GM12878 (cell line): ENCODE measurements at regions not wholly inside any gene's neighbourhood (a gene's known extent, or its start where the extent isn't known, plus 50 kb on each side); places are given as distances from the start of the nearest gene placed in this dataset.

Experiments used
- ATAC-seq: fragments of 200-7000 bp; cut with Tn5 transposase; 3 replicates; pipeline ENCODE4 v1.9.1; 2020; ENCODE audit warnings: mild to moderate bottlenecking, moderate library complexity
- BruUV-seq: library from RNA; stranded (reverse); fragments of 400-500 nt; replicated peaks from 2 replicates; lab custom pipeline; 2021; lab: Mats Ljungman, UMichigan
- CTCF ChIA-PET: fragments of 300-600 bp; sonication (Branson Sonifier 250); formaldehyde crosslinking; extraction: SDS; loops from one replicate; lab custom pipeline; 2021; ENCODE audit warnings: inconsistent platforms; lab: Yijun Ruan, JAX
- POLR2A ChIA-PET: fragments of 350-600 bp; formaldehyde crosslinking; extraction: SDS; loops from one replicate; lab custom pipeline; 2021; ENCODE audit warnings: inconsistent platforms; lab: Charles Lee
- RAD21 ChIA-PET: fragments of 300-600 bp; sonication (Branson Sonifier 250); formaldehyde crosslinking; loops from one replicate; lab custom pipeline; 2023; ENCODE audit warnings: antibody characterized with exemption; ENCODE audit not compliant: unreplicated experiment; lab: Charles Lee
- SMC1A ChIA-PET: fragments of 300-600 bp; sonication (Branson Sonifier 250); formaldehyde crosslinking; loops from one replicate; lab custom pipeline; 2023; ENCODE audit not compliant: unreplicated experiment, uncharacterized antibody; lab: Charles Lee
- DNase-seq: peaks from one replicate; pipeline ENCODE4 v3.0.0-alpha.2; 2011; ENCODE audit warnings: low read depth, low spot score
- FAIRE-seq: peaks from 3 replicates; lab custom pipeline; 2011; peaks lifted over from hg19 to GRCh38; lab: Jason Lieb, UNC
- H2AFZ ChIP-seq: 2 replicates; pipeline ENCODE4 v1.6.0; 2011; ENCODE audit warnings: low read depth, low read length, control low read depth; ENCODE audit not compliant: control insufficient read depth
- H3K27ac ChIP-seq: 2 replicates; pipeline ENCODE4 v1.5.1; 2011; ENCODE audit warnings: control low read depth; ENCODE audit not compliant: control insufficient read depth, insufficient read depth
- H3K27me3 ChIP-seq, 2 experiments: replicated peaks in 1 of 2; 2 replicates each; pipeline versions ENCODE4 v1.6.0 to v1.6.1; 2011; ENCODE audit warnings: low read length in 1 of 2; ENCODE audit not compliant: control insufficient read depth in 2 of 2, insufficient read depth in 2 of 2
- H3K36me3 ChIP-seq, 2 experiments: 2 replicates each; pipeline ENCODE4 v1.5.1; 2011; ENCODE audit warnings: low read length in 1 of 2; ENCODE audit not compliant: control insufficient read depth in 2 of 2, insufficient read depth in 2 of 2
- H3K4me1 ChIP-seq: 2 replicates; pipeline ENCODE4 v1.6.1; 2011; ENCODE audit warnings: mild to moderate bottlenecking, low read length, moderate library complexity, mixed read lengths; ENCODE audit not compliant: control insufficient read depth, insufficient read depth
- H3K4me2 ChIP-seq: 2 replicates; pipeline ENCODE4 v1.6.0; 2011; ENCODE audit warnings: control low read depth; ENCODE audit not compliant: control insufficient read depth, insufficient read depth
- H3K4me3 ChIP-seq: fragments of 200-600 bp; sonication (generic); 2 replicates; pipeline ENCODE4 v1.5.1; 2016
- H3K79me2 ChIP-seq: 2 replicates; pipeline ENCODE4 v1.6.0; 2011; ENCODE audit warnings: low read length; ENCODE audit not compliant: control insufficient read depth, insufficient read depth
- H3K9ac ChIP-seq: 2 replicates; pipeline ENCODE4 v1.8.0; 2011; ENCODE audit warnings: low read length, control low read depth, mixed read lengths; ENCODE audit not compliant: control insufficient read depth, insufficient read depth
- H3K9me3 ChIP-seq: replicated peaks from 3 replicates; pipeline ENCODE4 v1.5.1; 2011; ENCODE audit warnings: mild to moderate bottlenecking, low read length; ENCODE audit not compliant: control insufficient read depth, insufficient read depth
- H4K20me1 ChIP-seq: 2 replicates; pipeline ENCODE4 v1.6.0; 2011; ENCODE audit not compliant: control insufficient read depth, insufficient read depth
- CREM ChIP-seq: IDR thresholded peaks from 2 replicates; pipeline ENCODE4 v1.6.1; 2014; ENCODE audit warnings: antibody characterized with exemption, low read depth
- E4F1 ChIP-seq: fragments of 450-650 bp; IDR thresholded peaks from 2 replicates; pipeline ENCODE4 v1.6.1; 2018; ENCODE audit warnings: borderline replicate concordance, mild to moderate bottlenecking; ENCODE audit not compliant: partially characterized antibody
- EP300 ChIP-seq, 2 experiments: fragments of 150-350 bp in 1 of 2; IDR thresholded peaks; 2 replicates each; pipeline ENCODE4 v1.6.1; 2011 to 2012; ENCODE audit warnings: low read depth in 2 of 2, low read length in 2 of 2, borderline replicate concordance in 1 of 2, improper control_type of control experiment in 1 of 2, inconsistent platforms in 1 of 2; ENCODE audit not compliant: control insufficient read depth in 1 of 2
- MYB ChIP-seq: fragments of 150-350 bp; IDR thresholded peaks from 2 replicates; pipeline ENCODE4 v1.6.1; 2014; ENCODE audit warnings: mild to moderate bottlenecking, low read depth, low read length, borderline replicate concordance
- NFIC ChIP-seq: IDR thresholded peaks from 2 replicates; pipeline ENCODE4 v1.6.1; 2012; ENCODE audit warnings: low read depth, mild to moderate bottlenecking, inconsistent platforms, low read length, moderate library complexity
- PAX5 ChIP-seq: IDR thresholded peaks from 2 replicates; pipeline ENCODE4 v1.6.1; 2011; ENCODE audit warnings: low read depth, low read length, borderline replicate concordance
- PML ChIP-seq: IDR thresholded peaks from 2 replicates; pipeline ENCODE4 v1.6.1; 2012; ENCODE audit warnings: low read length, inconsistent platforms
- TBL1XR1 ChIP-seq: IDR thresholded peaks from 2 replicates; pipeline ENCODE4 v1.6.1; 2012; ENCODE audit warnings: low read depth, low read length, improper control_type of control experiment
- WGBS: methylation state at CpG from one replicate; pipeline ENCODE4 v1.1.6; 2016; ENCODE audit warnings: low lambda C conversion rate; ENCODE audit not compliant: insufficient replicate concordance, insufficient coverage; ENCODE audit errors: missing lambda C conversion rate; 5-methylcytosine and 5-hydroxymethylcytosine counted together
- in situ Hi-C: fragments of 300-500 bp; cut with MboI; formaldehyde crosslinking; loops from 9 replicates; pipeline ENCODE4 v1.14.3; 2018; ENCODE audit warnings: mixed read lengths
- intact Hi-C: fragments of 100-400 bp; cut with micrococcal nuclease; formaldehyde crosslinking; loops from one replicate; pipeline ENCODE4 v1.14.2; 2022; ENCODE audit not compliant: unreplicated experiment

DNA sequence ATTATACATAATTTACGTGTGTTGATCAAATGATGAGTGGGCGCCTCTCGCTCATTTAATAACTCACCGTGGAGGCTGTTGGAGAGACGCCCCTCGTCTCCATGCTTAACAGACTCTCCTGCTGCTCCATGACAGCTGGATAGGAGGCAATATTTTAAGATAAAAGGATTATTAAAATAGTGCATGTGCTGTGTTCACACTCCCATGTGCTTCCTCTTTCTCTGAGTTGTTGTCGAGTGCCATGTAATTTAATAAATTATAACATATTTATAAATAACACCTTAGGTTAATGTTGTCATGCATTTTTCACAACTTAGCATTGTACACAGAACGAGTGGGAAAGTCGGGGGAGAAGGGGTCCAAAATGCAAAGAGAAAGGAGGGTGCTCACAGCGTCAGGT lies 161.4 kb upstream of the TSHZ3 start (continued):
- no peak for TF ChIP-seq CREM
- TF ChIP-seq, all 136 proteins: peak for 0

DNA sequence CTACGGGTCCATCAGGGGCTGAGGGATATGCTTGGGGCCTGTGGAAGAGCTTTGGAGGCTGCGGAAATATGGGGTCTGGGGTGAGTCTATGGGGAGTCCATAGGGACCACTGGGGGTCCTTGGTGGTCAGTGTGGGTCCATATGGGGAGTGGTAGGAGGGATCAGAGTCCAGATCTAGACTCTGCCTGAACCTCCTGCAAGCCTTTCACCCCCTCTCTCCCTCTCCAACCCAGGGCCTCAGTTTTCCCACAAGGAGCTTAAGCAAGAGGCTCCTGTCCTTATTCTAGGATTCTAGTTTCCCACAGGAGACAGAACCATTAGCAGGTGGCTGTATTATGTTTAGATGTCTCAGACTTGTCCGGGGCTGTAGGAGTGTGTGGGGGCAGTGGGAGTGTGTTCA lies 161.9 kb upstream of the TSHZ3 start:
- Histone ChIP-seq H3K27ac (no peak overlapping the region), H3K36me3 (no peaks in the 10 kb centered on the region), H3K4me1 (no peaks in the 10 kb centered on the region), H3K9ac (no peak overlapping the region), H3K9me3 (no peaks in the 10 kb centered on the region; the same call in 2 of the 3 replicates), H3K4me3 (no peak overlapping the region), H3K79me2 (no peaks in the 10 kb centered on the region), H3K27me3 (no peaks in the 10 kb centered on the region), H4K20me1 (no peaks in the 10 kb centered on the region), H2AFZ (no peak overlapping the region), H3K4me2 (no peak overlapping the region)
- no peak for ATAC-seq
- TF ChIP-seq EP300 (IDR thresholded peaks at IDR 0.05; ENCODE audit: borderline replicate concordance in 1 of 2, control insufficient read depth in 1 of 2, low read depth in 2 of 2, low read length in 2 of 2) = no peak
- no peak for TF ChIP-seq MYB
- no peak for TF ChIP-seq TBL1XR1
- TF ChIP-seq PAX5 = no peak
- no peak for TF ChIP-seq PML
- no peak for TF ChIP-seq E4F1
- TF ChIP-seq NFIC = no peak
- ChIA-PET RAD21 (no interaction called here), CTCF (no interaction called here), SMC1A (no interaction called here), POLR2A (no interaction called here)
- in situ Hi-C loops (no loop called here), intact Hi-C loops (no loop called here)
- 12% methylated on average over 3 of the region's 3 CpGs for WGBS
- no peak for DNase-seq
- no peak for FAIRE-seq
- BruUV-seq = no TSS peak
